ENCODE measurements at regions not wholly inside any gene's neighbourhood (a gene's known extent, or its start where the extent isn't known, plus 50 kb on each side); places are given as distances from the start of the nearest gene placed in this dataset.
A peak's percentile ranks its signal among the peaks of the same experiment; 100 is the strongest.

DNA sequence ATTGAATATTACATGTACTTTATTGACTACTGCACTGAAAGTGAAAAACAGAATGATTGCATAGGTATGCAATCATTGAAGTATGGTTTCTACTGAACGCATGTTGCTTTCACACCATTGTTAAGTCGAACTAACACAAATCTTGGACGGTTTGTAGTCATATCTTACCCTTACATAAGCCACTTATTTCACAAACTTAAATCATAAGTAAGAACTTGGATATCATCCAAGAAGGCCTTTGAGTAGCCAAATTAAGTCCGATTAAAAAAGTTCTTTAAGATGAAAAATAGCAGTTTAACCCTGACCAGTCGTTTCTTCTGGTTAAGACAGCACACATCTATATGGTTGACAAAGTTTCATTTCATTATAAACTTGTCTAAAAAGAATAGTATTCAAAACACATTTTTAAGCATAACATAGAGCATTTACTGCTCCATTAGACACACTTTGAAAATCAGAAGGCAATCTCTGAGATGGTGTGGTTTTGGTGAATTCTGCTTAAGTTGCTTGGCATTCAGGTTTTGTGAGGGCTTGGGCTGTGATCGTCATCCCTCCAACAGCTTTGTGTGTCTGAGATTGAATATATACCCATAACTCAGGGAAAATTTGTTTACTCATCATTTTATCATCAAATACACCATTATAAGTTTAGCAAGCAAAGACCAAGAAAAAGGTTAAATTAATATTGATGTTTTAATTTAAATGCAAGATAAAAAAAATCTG, 92.2 kb downstream of the NFKBIZ start (continued):
- peak; percentile 56 for TF ChIP-seq CUX1 (IDR thresholded peaks at IDR 0.05; ENCODE audit: insufficient replicate concordance, low read depth, low read length)
- TF ChIP-seq MTA2 (IDR thresholded peaks at IDR 0.05; ENCODE audit: low read depth), result peak; percentile 63; the same call in 1 of the 2 replicates
- no peak for TF ChIP-seq SMAD5 (IDR thresholded peaks at IDR 0.05; ENCODE audit: low read depth)
- TF ChIP-seq ATF2 (IDR thresholded peaks at IDR 0.05; ENCODE audit: low read length), result peak; percentile 59
- no peak for TF ChIP-seq NKRF (conservative IDR thresholded peaks at IDR 0.05)
- no peak for TF ChIP-seq SKIL (IDR thresholded peaks at IDR 0.05; ENCODE audit: low read depth, poor library complexity, severe bottlenecking)
- no peak for TF ChIP-seq SIN3A (IDR thresholded peaks at IDR 0.05; ENCODE audit: low read depth, low read length)
- TF ChIP-seq CBX3 (IDR thresholded peaks at IDR 0.05; ENCODE audit: borderline replicate concordance, low read depth), result no peak
- TF ChIP-seq JUNB (IDR thresholded peaks at IDR 0.05), result peak; percentile 81
- peak in 1 of 2 experiments; percentile 39; a peak in 1 of 4 replicates for TF ChIP-seq ETV6 (conservative IDR thresholded peaks at IDR 0.05 in 1 of 2, IDR thresholded peaks at IDR 0.05 in 1 of 2; ENCODE audit: borderline replicate concordance in 1 of 2, low read depth in 1 of 2)
- TF ChIP-seq IKZF2 (IDR thresholded peaks at IDR 0.05), result peak in 1 of 2 experiments; percentile 6; a peak in 1 of 4 replicates
- TF ChIP-seq, protein P1, sequence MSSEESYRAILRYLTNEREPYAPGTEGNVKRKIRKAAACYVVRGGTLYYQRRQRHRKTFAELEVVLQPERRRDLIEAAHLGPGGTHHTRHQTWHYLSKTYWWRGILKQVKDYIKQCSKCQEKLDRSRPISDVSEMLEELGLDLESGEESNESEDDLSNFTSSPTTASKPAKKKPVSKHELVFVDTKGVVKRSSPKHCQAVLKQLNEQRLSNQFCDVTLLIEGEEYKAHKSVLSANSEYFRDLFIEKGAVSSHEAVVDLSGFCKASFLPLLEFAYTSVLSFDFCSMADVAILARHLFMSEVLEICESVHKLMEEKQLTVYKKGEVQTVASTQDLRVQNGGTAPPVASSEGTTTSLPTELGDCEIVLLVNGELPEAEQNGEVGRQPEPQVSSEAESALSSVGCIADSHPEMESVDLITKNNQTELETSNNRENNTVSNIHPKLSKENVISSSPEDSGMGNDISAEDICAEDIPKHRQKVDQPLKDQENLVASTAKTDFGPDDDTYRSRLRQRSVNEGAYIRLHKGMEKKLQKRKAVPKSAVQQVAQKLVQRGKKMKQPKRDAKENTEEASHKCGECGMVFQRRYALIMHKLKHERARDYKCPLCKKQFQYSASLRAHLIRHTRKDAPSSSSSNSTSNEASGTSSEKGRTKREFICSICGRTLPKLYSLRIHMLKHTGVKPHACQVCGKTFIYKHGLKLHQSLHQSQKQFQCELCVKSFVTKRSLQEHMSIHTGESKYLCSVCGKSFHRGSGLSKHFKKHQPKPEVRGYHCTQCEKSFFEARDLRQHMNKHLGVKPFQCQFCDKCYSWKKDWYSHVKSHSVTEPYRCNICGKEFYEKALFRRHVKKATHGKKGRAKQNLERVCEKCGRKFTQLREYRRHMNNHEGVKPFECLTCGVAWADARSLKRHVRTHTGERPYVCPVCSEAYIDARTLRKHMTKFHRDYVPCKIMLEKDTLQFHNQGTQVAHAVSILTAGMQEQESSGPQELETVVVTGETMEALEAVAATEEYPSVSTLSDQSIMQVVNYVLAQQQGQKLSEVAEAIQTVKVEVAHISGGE (CRISPR knock-in tag; IDR thresholded peaks at IDR 0.05), result no peak
- TF ChIP-seq TBL1XR1 (IDR thresholded peaks at IDR 0.05; ENCODE audit: low read depth, low read length), result no peak
- TF ChIP-seq MEF2B (IDR thresholded peaks at IDR 0.05; ENCODE audit: partially characterized antibody, poor library complexity, severe bottlenecking), result no peak
